ENCODE measurements at regions not wholly inside any gene's neighbourhood (a gene's known extent, or its start where the extent isn't known, plus 50 kb on each side); places are given as distances from the start of the nearest gene placed in this dataset.

DNA sequence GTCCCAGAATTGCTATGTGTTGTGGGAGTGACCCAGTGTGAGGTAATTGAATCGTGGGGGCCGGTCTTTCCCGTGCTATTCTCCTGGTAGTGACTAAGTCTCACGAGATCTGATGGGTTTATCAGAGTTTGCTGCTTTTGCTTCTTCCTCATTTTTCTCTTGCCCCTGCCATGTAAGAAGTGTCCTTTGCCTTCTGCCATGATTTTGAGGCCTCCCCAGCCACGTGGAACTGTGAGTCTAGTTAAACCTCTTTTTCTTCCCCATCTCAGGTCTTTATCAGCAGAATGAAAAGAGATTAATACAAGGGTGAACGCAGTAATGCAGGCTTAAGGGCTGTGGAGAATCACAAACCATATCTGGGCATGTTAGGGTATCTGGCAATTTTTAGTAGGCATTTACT, 624.0 kb downstream of the USP25 start:
- TF ChIP-seq CTCF (IDR thresholded peaks at IDR 0.05) (no peak), POLR2A (IDR thresholded peaks at IDR 0.05) (no peak), POLR2AphosphoS5 (IDR thresholded peaks at IDR 0.05) (no peak)

All from prostate gland (tissue), 2 donors.